CD14-positive monocyte (primary cell): ENCODE measurements at regions not wholly inside any gene's neighbourhood (a gene's known extent, or its start where the extent isn't known, plus 50 kb on each side); places are given as distances from the start of the nearest gene placed in this dataset.

Source experiments
- DNase-seq, 3 donors: peaks; one replicate each; pipeline ENCODE4 v3.0.0-alpha.2; 2011 to 2022
- H2AFZ ChIP-seq: 2 replicates; pipeline ENCODE4 v1.6.0; 2012; ENCODE audit warnings: mild to moderate bottlenecking, low read depth, low read length, inconsistent platforms; ENCODE audit not compliant: insufficient read depth, poor library complexity, severe bottlenecking
- H3K27ac ChIP-seq, 2 donors: 1 replicate in 1 of 2; 2 replicates in 1 of 2; pipeline ENCODE4 v1.5.1; 2012 to 2013; ENCODE audit warnings: low read length in 2 of 2, control low read depth in 1 of 2, inconsistent platforms in 1 of 2, low read depth in 1 of 2, mild to moderate bottlenecking in 1 of 2
- H3K27me3 ChIP-seq, 2 donors: one replicate each; pipeline versions ENCODE4 v1.6.0 to v1.6.1; 2011 to 2013; ENCODE audit warnings: low read length in 2 of 2; ENCODE audit not compliant: control insufficient read depth in 2 of 2, insufficient read depth in 2 of 2
- H3K36me3 ChIP-seq, 2 donors: replicated peaks in 1 of 2; 1 replicate in 1 of 2; 2 replicates in 1 of 2; pipeline versions ENCODE4 v1.5.1 to v1.6.1; 2012 to 2013; ENCODE audit warnings: low read length in 2 of 2, control low read depth in 1 of 2, inconsistent platforms in 1 of 2, mild to moderate bottlenecking in 1 of 2; ENCODE audit not compliant: insufficient read depth in 2 of 2, control insufficient read depth in 1 of 2
- H3K4me1 ChIP-seq, 2 donors: 1 replicate in 1 of 2; 2 replicates in 1 of 2; pipeline versions ENCODE4 v1.5.1 to v1.6.1; 2012 to 2013; ENCODE audit warnings: low read length in 2 of 2, control low read depth in 1 of 2, inconsistent platforms in 1 of 2, mild to moderate bottlenecking in 1 of 2, moderate library complexity in 1 of 2; ENCODE audit not compliant: insufficient read depth in 2 of 2, control insufficient read depth in 1 of 2
- H3K4me2 ChIP-seq: replicated peaks from 2 replicates; pipeline ENCODE3; 2012; ENCODE audit warnings: low read length, moderate library complexity, mild to moderate bottlenecking; ENCODE audit not compliant: poor library complexity, severe bottlenecking; ENCODE audit errors: extremely low read depth
- H3K4me3 ChIP-seq, 3 experiments: fragments of 200-600 bp in 1 of 3; sonication (generic) in 1 of 3; replicated peaks in 1 of 3; 1 replicate in 2 of 3; 2 replicates in 1 of 3; pipeline ENCODE4 v1.5.1; 2011 to 2013; ENCODE audit warnings: low read length in 3 of 3, mild to moderate bottlenecking in 3 of 3, control low read depth in 2 of 3, low read depth in 2 of 3, inconsistent platforms in 1 of 3, moderate library complexity in 1 of 3
- H3K79me2 ChIP-seq: 2 replicates; pipeline ENCODE4 v1.6.0; 2012; ENCODE audit warnings: mild to moderate bottlenecking, control low read depth, inconsistent platforms, low read length, moderate library complexity; ENCODE audit not compliant: insufficient read depth
- H3K9ac ChIP-seq: 2 replicates; pipeline ENCODE4 v1.6.0; 2017; ENCODE audit warnings: low read length, mild to moderate bottlenecking; ENCODE audit not compliant: insufficient read depth, poor library complexity, severe bottlenecking
- H3K9me3 ChIP-seq, 2 donors: replicated peaks in 1 of 2; 1 replicate in 1 of 2; 2 replicates in 1 of 2; pipeline versions ENCODE4 v1.5.1 to v1.6.1; 2012 to 2013; ENCODE audit warnings: low read length in 2 of 2, control low read depth in 1 of 2; ENCODE audit not compliant: control insufficient read depth in 1 of 2, insufficient read depth in 1 of 2
- H4K20me1 ChIP-seq: 2 replicates; pipeline ENCODE4 v1.6.0; 2012; ENCODE audit warnings: mild to moderate bottlenecking, low read length, control low read depth, moderate library complexity; ENCODE audit not compliant: insufficient read depth
- H3K27ac Mint-ChIP-seq, 7 donors: one replicate each; pipeline ENCODE4 v1.8.0; 2020; ENCODE audit warnings: mild to moderate bottlenecking in 7 of 7, mixed read lengths in 7 of 7, moderate library complexity in 6 of 7, inconsistent platforms in 2 of 7
- H3K27me3 Mint-ChIP-seq, 3 donors: one replicate each; pipeline ENCODE4 v1.8.0; 2021 to 2022; ENCODE audit warnings: low read depth in 3 of 3, mild to moderate bottlenecking in 3 of 3, mixed read lengths in 3 of 3, moderate library complexity in 3 of 3, inconsistent platforms in 1 of 3
- H3K36me3 Mint-ChIP-seq, 2 donors: one replicate each; pipeline ENCODE4 v1.8.0; 2020; ENCODE audit warnings: mixed read lengths in 2 of 2, inconsistent platforms in 1 of 2, mild to moderate bottlenecking in 1 of 2
- H3K4me1 Mint-ChIP-seq: one replicate; pipeline ENCODE4 v1.8.0; 2020; ENCODE audit warnings: mild to moderate bottlenecking, mixed read lengths
- H3K4me3 Mint-ChIP-seq, 2 donors: one replicate each; pipeline ENCODE4 v1.8.0; 2020; ENCODE audit warnings: mild to moderate bottlenecking in 2 of 2, mixed read lengths in 2 of 2, moderate library complexity in 1 of 2
- H3K9me3 Mint-ChIP-seq, 7 donors: one replicate each; pipeline ENCODE4 v1.8.0; 2020 to 2022; ENCODE audit warnings: mixed read lengths in 7 of 7, mild to moderate bottlenecking in 6 of 7, moderate library complexity in 6 of 7, inconsistent platforms in 2 of 7
- WGBS: methylation state at CpG from one replicate; pipeline ENCODE4 v1.1.5; 2013; ENCODE audit warnings: missing lambda C conversion rate; ENCODE audit not compliant: insufficient coverage; 5-methylcytosine and 5-hydroxymethylcytosine counted together
- intact Hi-C, 2 donors: fragments of 100-400 bp; cut with micrococcal nuclease; formaldehyde crosslinking; loops; one replicate each; pipeline versions ENCODE4 v1.15.0 to v1.15.1; 2023
- TF ChIP-seq, protein P1 (sequence below): fragments of 200-600 bp; IDR thresholded peaks from one replicate; pipeline ENCODE4 v1.8.0; 2022; ENCODE audit warnings: antibody characterized with exemption, mild to moderate bottlenecking

DNA sequence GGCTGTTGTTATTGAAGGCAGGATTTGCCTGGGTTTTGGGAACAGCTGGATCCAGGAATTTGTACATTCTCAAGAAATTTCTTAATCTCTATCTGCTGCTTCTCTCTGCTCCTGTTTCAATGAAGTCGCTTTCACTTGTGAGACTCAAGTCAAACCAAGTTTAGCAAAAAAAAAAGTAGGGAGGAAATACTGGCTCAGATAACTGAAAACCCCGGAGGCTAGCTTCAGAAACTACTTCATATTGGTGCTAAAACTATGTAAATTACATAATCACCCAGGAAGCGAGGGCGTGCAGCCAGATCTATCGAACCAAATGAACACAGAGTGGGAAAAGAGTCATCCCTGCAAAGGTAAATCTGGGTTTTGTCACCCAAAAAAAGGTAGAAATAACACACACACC is 68.3 kb upstream of the FICD start:
- intact Hi-C loops, result no loop called here
- peaks cover 14 to 33% (median 24%) of the 10 kb centered on the region in 3 donors for H3K27me3 Mint-ChIP-seq
- H3K27me3 ChIP-seq, result peaks cover 6 to 10% of the 10 kb centered on the region in 2 donors
- H3K36me3 ChIP-seq, result no peaks in the 10 kb centered on the region
- no peak overlapping the region for H2AFZ ChIP-seq
- TF ChIP-seq, protein P1, sequence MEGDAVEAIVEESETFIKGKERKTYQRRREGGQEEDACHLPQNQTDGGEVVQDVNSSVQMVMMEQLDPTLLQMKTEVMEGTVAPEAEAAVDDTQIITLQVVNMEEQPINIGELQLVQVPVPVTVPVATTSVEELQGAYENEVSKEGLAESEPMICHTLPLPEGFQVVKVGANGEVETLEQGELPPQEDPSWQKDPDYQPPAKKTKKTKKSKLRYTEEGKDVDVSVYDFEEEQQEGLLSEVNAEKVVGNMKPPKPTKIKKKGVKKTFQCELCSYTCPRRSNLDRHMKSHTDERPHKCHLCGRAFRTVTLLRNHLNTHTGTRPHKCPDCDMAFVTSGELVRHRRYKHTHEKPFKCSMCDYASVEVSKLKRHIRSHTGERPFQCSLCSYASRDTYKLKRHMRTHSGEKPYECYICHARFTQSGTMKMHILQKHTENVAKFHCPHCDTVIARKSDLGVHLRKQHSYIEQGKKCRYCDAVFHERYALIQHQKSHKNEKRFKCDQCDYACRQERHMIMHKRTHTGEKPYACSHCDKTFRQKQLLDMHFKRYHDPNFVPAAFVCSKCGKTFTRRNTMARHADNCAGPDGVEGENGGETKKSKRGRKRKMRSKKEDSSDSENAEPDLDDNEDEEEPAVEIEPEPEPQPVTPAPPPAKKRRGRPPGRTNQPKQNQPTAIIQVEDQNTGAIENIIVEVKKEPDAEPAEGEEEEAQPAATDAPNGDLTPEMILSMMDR, result no peak
- no peak for DNase-seq
- H3K27ac ChIP-seq, result no peak overlapping the region
- H3K4me3 Mint-ChIP-seq, result peak overlapping the region in 1 of 2 donors; percentile 49
- H3K36me3 Mint-ChIP-seq, result no peaks in the 10 kb centered on the region
- peaks cover 7% of the 10 kb centered on the region for H3K4me1 Mint-ChIP-seq
- no CpG with 5 or more reads among the region's 5 CpGs for WGBS
- peaks cover 4 to 6% of the 10 kb centered on the region in 2 donors for H3K4me1 ChIP-seq
- no peaks in the 10 kb centered on the region for H4K20me1 ChIP-seq
- H3K79me2 ChIP-seq, result no peaks in the 10 kb centered on the region
- no peaks in the 10 kb centered on the region for H3K9me3 ChIP-seq
- H3K9ac ChIP-seq, result no peak overlapping the region
- no peaks in the 10 kb centered on the region for H3K9me3 Mint-ChIP-seq
- no peak overlapping the region for H3K27ac Mint-ChIP-seq
- H3K4me3 ChIP-seq, result no peak overlapping the region
- no peak overlapping the region for H3K4me2 ChIP-seq

DNA sequence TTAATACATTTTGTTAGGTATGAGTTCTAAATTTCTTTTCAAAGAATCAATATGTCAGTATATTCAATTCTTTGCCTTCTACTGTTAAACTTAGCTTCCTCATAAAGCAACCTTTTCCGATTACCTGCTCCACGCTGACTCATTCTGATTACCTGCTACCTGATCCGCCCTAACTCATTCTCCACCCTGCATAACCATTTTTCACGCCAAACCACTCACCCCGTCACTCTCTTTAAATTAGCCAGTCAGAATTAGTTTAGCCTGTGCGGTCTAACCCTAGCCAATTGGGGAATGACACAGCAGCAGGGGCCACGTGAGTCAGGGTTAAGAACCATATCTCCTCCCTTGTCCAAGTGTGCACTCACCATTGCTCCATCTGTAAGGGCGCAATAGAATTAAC is 72.2 kb upstream of the FICD start:
- no peak for DNase-seq
- intact Hi-C loops, result no loop called here
- H3K79me2 ChIP-seq, result no peaks in the 10 kb centered on the region
- H3K36me3 ChIP-seq, result no peaks in the 10 kb centered on the region
- no peaks in the 10 kb centered on the region for H3K36me3 Mint-ChIP-seq
- H3K27me3 ChIP-seq, result peaks cover 2 to 3% of the 10 kb centered on the region in 2 donors
- H3K4me1 Mint-ChIP-seq, result peaks cover 7% of the 10 kb centered on the region
- TF ChIP-seq, protein P1, result no peak
- 96% methylated on average over 7 of the region's 8 CpGs for WGBS
- peaks cover 3 to 20% (median 16%) of the 10 kb centered on the region in 3 donors for H3K27me3 Mint-ChIP-seq
- H3K4me3 ChIP-seq, result no peak overlapping the region
- no peaks in the 10 kb centered on the region for H4K20me1 ChIP-seq
- H3K4me2 ChIP-seq, result no peak overlapping the region
- no peaks in the 10 kb centered on the region for H3K9me3 ChIP-seq
- H3K9ac ChIP-seq, result no peak overlapping the region
- H3K4me3 Mint-ChIP-seq, result no peak overlapping the region
- peaks cover 4 to 6% of the 10 kb centered on the region in 2 donors for H3K4me1 ChIP-seq
- no peak overlapping the region for H3K27ac ChIP-seq
- no peak overlapping the region for H3K27ac Mint-ChIP-seq
- H3K9me3 Mint-ChIP-seq, result peaks cover 0 to under 1% (median 0%) of the 10 kb centered on the region in 7 donors
- no peak overlapping the region for H2AFZ ChIP-seq
